RKO (cell line): ENCODE measurements at regions not wholly inside any gene's neighbourhood (a gene's known extent, or its start where the extent isn't known, plus 50 kb on each side); places are given as distances from the start of the nearest gene placed in this dataset.
"Not testable (repeated sequence)": the region's sequence is repeated elsewhere in the genome, so short reads cannot be mapped to it uniquely, and the experiment has no call there.

Experiments used
- DNase-seq: peaks from one replicate; pipeline ENCODE4 v3.0.0-alpha.2; 2016; ENCODE audit warnings: low spot score

DNA sequence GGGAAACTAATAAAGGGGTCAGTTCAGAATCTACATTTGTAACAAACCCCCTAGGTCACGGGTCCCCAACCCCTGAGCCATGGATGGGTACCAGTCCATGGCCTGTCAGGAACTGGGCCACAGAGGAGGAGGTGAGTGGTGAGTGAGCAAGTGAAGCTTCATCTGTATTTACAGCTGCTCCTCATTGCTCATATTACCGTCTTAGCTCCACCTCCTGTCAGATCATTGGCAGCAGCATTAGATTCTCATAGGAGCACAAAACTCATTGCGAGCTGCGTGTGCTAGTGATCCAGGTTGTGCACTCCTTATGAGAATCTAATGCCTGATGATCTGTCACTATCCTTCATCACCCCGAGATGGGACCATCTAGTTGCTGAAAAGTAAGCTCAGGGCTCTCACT, 88.4 kb upstream of the MPP7 start:
- DNase-seq = peak; percentile 43

DNA sequence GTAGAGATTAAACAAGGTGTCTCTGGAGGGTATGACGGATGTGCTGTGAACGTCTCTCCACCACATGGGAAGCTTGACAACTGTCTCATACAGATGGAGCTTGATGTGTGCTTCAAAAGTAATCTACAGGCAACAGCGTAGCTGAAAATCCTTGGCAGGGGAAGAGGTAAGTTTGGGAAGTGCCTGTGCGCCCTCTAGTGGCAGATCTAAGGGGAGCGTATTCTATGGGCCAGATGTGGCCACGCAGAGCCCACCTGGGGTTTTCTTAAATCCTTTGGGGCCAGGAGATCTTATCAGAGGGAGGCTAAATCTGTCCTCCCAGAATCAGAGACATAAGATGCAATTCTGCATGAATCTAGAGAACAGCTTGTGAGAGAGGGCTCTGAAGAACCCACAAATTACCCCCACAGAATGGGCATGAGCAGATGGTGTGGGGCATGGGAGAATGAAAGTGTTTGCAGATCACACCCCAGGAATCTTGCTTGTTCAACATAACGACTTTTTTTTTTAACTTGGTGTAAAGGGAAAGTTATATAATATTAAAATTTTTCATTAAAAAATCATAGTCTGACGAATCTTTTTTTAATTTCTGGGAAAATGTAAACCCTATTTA, 91.2 kb upstream of the MPP7 start:
- DNase-seq = peak; percentile 79

DNA sequence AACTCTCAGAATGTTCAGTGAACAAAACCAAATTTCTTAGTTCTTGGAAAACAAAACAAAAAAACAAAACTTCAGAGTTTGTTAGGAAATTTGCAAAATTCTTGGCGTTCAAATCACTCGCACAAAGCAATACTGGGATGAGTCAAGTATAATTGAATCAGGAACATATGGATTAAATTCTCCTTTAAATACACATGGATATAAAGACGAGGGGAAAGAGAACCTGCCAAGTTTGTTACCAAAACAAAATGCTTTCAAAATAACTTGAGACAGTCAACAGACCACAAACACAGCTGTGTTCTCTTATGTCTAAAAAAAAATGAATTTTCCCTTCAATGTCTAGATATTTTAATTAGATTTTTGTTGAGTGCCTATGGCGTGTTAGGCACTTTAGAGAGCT, 93.5 kb upstream of the MPP7 start:
- no peak for DNase-seq

DNA sequence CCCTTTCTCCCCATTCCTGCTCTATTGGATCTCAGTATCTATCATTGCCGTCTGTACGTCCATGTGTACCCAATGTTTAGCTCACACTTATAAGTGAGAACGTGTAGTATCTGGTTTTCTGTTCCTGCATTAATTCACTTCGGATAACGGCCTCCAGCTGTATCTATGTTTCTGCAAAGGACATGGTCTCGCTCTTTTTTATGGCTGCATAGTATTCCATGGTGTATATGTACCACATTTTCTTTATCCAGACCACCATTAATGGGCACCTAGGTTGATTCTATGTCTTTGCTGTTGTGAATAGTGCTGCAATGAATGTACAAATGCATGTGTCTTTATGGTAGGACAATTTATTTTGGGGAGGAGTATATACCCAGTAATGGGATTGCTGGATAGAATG, 94.4 kb upstream of the MPP7 start:
- DNase-seq = no peak

DNA sequence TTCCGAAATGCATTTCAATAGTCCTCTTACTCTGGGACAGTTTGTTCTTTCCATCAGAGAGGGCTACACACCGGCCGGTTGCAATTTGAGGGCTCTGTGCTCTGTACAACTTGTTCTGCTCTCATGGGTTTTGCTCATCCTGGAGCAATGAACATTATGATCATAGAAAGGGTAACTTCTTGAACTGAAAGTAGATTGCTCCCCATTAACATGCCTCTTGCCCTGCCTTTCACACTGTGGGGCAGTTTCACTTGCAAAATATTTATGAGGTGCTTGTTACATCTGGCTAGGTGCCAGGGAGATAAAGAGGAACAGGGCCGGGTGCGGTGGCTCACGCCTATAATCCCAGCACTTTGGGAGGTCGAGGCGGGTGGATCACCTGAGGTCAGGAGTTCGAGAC, 97.3 kb upstream of the MPP7 start:
- no peak for DNase-seq

DNA sequence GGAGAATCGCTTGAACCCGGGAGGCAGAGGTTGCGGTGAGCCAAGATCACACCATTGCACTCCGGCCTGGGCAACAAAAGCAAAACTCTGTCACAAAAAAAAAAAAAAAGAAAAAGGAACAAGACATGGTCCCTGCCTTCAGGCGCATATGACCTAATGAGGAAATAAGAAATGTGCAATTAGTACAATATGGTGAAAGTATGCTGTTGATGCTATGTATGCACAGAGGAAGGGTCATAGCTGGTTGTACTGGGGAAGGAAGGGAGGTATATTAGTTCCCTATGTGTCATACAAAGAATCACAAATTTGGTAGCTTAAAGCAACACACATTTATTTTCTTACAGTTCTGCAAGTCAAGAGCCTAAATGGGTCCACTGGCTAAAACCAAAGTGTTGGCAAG, 97.8 kb upstream of the MPP7 start:
- no peak for DNase-seq

DNA sequence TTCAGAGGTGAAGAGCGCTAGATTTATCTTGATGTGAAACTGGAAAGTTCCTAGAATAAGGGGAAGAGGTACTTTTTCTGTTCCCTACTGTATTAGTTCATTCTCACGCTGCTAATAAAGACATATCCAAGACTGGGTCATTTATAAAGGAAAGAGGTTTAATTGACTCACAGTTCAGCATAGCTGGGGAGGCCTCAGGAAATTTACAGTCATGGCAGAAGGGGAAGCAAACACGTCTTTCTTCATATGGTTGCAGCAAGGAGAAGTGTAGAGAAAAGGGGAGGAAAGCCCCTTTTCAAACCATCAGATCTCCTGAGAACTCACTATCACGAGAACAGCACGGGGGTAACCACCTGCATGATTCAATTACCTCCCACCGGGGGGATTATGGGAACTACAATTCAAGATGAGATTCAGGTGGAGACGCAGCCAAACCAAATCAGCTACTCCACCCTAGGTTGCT, 99.8 kb upstream of the MPP7 start:
- not testable (repeated sequence) for DNase-seq

DNA sequence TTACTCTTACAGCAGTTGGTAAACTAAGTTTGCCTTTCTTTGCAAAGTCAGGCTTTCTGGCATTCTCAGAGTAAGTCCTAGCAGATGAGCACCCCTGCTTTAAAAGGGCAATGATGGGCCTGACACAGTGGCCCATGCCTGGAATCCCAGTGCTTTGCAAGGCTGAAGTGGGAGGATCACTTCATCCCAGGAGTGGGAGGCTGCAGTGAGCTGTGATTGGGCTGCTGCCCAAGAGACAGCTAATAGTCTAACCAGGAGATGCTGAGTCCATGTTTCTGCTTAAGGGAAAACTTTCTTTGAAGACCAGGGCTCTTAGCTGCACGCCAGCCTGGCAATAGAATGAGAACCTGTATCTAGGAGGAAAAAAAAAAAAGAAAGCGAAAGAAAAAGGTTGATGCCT, 100.2 kb upstream of the MPP7 start:
- DNase-seq = no peak

DNA sequence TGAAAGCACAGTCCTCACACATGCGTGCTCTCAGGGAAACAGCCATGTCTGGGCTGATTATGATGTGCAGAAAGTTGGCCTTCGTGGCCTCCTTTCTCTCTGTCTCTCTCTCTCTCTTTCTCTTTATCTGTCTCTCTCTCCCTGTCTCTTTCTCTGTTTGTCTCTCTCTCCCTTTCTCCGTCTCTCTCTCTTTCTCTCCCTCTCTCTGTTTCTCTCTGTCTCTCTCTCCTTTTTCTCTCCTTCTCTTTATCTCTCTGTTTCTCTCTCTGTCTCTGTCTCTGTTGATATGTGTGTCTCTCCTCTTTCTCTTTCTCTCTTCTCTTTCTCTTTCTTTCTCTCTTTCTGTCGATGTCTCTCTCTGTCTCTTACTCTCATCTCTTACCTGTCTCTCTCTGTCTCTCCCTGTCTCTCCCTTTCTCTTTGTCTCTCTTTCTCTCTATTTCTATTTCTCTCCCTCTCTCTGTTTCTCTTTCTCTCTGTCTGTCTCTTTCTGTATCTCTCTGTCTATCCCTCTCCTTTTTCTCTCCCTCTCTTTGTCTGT, 105.4 kb upstream of the MPP7 start:
- DNase-seq = no peak

DNA sequence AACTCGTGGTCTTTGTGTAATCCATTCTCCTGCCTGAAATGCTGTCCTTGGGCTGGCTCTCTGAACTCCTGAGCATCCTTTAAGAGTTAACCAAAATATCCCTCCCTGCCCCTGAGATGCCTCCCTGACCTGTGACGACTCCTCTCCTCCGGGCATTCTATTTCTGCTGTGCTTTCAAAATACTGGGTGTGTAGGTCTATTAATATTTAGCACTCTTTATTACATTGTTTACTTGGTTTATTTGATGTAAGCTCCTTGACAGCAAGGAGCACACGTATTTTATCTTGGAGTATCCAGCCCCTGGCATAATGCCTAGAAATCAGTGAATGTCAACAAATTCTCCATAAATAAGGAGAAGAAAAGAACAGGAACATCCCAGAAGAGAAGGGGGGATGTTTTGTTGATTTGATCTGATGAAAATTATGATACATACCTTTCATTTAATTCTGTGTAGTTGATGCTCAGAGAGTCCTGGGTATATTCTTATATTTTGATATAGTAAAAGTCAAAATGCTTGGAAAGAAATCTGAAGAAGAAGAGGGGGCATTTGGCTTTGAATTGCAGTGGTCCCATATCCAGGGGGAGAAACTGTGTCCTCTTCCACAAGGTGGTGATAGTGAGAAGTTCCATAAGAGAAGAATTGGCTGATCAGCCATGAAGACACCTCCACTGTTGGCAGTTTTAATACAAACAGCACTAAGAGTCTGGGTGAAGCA, 107.7 kb upstream of the MPP7 start:
- no peak for DNase-seq

DNA sequence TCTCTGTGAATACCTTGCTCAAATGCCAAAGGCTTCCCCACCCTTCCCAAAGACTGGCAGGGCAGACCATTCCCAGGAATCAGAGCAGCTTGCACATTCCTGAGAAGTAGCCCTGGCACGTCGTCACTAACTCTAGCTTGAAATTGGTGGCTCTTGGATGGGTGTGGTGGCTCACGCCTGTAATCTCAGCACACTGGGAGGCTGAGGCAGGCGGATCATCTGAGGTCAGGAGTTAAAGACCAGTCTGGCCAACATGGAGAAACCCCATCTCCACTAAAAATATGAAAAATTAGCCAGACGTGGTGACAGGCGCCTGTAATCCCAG, 108.2 kb upstream of the MPP7 start:
- no peak for DNase-seq

DNA sequence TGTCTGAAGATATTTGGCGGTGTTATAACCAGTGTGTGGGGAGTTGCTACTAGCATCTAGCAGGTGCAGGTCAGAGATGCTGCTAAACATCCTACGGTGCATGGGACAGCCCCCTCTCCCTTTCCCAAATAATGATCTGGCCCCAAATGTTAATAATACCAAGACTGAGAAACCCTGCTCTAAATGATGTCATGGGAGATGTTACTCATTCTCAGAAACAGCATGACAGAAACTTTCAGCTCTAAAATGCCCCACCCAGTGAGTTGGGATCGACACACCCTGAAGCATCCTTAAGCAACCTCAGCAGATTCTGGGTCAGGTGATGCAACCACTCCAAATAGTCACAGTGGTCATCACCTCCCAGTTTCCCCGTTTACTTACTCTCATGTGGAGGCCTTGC, 108.8 kb upstream of the MPP7 start:
- peak; percentile 46 for DNase-seq

DNA sequence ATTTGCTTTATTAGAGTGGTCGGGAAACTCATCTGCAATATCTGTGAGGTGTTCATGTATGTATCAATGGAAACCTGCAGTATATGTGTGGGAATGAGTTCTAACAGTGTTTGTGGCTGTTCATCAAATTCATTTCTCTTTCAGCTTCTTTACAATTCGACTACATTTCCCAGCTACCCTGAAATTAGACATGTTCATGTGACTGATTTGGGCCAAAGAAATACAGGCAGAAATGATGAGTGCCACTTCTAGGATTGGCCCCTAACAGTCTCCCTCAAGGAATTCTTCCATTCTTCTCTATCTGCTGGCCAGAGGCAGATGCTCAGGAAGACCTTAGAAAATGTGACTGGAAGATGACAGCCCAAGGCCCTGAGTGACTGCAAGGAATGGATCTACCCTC, 114.8 kb upstream of the WAC start:
- DNase-seq = no peak

DNA sequence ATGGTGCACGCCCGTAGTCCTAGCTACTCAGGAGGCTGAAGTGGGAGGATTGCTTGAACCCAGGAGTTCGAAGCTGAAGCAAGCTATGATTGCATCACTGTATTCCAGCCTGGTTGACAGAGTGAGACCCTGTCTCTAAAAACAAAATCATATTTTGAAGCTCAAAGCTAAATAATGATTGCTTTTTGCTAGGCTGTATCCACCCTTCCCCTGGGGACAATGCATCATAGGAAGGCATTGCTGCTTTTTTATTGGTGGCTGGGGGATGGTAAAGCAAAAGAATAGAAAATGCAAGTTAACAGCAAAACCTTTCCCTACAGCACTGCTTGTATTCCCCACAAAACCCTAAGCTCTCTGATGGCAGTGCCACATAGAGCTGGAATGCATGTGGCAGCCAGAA, 107.5 kb upstream of the WAC start:
- no peak for DNase-seq

DNA sequence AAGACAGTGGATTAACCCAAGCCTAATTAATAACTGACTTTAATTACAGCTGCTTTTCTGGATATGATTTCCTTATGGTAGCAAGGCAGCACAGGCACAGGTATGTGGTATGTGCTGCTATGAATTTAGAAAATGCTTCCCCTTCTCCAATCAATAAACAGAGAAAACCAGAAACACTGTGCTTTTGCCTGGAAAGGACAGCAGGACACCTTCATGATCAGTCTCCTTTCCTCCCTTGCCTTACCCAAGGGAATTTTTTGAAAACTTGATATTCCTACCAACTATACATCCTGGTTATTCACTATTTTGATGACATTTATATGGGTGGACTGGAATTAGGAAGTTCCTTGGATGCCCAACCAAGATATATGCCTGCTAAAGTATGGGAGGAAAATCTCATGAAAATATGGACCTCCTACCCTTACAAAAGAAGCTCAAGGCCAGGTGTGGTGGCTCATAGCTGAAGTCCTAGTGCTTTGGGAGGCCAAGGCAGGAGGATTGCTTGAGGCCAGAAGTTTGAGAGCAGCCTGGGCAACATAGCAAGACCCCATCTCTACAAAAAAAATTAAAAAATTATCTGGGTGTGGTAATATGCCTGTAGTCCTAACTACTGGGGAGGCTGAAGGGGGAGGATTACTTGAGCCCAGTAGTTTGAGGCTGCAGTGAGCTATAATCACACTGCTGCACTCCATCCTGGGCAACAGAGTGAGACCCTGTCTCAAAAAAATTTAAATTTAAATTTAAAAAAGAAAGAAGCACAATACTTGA, 106.3 kb upstream of the WAC start:
- DNase-seq = no peak

DNA sequence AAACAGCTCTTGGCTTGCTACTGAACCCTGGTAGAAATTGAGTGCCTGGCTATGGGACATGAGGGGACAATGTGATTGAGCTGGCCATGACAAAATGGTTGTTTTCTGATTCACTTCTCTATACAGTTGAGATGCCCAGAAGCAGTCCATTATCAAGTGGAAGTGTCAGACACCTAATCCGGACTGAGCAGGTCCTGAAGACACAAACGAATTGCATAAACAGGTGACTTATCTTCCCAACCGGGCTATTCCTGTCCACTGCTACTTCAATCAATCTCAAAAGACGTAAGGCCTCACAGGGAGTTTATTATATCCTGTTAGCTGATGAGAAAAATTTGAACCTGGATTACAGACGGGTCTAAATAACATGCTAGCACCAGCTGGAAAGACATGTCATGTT, 105.5 kb upstream of the WAC start:
- DNase-seq = no peak

DNA sequence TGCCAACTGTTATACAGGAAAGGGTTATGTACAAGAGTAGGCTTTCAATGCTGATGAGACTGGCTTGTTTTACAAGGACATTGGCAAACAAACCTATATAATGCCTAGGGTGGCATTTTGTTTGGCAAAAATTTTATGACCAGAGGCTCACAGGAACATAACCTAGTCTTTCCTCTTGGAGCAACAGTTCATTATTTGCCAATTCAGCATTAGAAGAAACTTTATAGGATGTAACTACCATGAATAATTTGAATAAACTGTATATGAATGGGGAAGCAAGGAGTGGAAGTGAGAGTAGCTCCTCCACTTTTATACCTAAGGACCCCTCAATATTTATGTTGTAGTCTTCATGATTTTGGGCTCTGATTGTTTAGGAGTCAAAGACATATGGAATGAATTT, 103.9 kb upstream of the WAC start:
- no peak for DNase-seq

DNA sequence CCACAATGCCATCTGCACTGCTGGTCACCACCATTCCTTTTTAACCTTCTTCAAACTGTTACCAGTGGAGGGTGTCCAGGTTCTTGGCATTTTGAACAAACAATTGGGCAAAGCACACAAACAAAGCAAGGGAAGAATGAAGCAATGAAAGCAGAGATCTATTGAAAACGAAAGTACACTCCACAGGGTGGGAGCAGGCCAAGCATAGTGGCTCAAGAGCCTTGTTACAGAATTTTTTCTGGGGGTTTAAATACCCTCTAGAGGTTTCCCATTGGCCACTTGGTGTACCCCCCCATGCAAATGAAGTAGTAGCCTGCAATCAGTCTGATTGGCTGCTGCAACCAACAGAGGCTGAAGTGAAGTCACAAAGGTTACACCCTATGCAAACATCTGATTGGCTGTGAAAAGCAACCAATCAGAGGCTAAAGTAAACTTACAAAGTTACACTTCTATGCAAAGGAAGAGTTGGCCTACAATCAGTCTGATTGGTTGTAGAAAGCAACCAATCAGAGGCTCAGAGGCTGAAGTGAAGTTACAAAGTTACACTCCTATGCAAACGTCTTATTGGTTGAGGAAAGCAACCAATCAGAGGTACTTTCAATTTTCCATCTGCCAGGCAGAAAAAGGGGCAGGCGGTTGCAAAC, 103.2 kb upstream of the WAC start:
- DNase-seq = peak; percentile 38

DNA sequence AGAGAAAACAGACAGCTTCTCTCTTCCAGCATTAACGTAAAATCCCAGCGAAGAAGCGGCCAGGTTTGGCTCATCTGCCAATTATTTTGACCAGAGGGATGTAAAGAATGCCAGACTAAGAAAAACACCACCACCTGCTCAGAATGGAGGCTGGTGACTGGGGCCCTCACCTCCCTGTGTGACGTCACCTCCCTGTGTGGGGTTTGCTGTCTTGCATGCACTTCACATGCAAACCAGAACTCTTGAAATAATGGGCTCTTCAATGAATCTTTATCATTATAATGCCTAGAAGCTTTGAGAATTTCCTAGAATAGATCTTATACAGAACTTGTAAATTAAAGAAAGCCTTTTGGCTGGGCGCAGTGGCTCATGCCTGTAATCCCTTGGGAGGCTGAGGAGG, 101.8 kb upstream of the WAC start:
- no peak for DNase-seq

DNA sequence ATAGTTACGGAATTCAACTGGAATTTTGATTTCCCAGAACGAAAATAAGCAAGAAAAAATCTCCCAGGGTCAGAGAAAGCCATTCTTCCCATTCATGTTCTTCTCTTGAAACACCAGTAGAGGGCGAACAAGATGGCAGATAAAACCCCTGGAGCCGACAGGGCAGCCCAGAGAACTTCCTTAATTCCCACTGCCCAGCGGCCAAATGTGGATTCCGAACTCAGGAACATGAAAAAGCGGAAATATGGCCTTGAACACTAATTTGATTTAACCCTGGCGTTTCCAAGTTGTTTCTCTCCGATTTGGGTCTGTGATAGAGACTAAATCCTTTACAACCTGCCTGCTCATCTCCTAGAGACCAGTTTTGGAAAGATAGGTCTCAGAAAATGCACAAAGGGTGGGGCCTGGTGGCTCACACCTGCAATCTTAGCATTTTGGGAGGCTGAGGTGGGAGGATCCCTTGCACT, 100.7 kb upstream of the WAC start:
- DNase-seq = peak; percentile 90

DNA sequence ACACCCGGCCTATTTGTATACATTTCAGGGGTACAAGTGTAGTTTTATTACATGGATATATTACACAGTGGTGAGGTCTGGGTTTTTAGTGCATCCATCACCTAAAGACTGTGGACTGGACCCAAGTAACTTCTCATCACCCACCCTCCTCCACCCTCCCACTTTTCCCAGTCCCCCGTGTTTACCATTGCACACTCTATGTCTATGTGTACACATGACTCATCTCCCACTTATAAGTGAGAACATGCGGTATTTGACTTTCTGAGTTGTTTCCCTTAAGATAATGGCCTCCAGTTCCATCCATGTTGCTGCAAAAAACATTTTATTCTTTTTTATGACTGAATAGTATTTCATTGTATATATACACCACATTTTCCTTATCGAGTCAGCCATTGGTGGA, 98.9 kb upstream of the WAC start:
- no peak for DNase-seq

DNA sequence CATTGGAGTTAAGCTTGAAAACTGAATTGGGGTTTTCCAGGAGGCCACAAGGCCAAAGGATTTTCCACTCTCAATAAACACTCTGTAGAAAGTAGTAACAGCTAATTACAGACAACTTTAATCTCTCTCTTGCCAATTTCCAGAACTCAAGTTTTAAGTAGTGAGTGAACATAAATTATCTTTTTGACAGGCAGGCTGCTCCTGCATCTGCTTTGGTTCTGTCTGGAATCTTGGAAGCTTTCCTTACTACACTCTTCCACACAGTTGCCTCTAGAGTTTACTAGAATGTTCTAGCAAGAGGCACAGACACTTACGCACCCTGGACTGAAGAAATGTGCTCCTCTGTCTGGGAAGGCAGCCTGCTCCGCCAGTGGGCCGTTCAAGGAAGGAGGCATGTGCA, 90.5 kb upstream of the WAC start:
- DNase-seq = no peak

DNA sequence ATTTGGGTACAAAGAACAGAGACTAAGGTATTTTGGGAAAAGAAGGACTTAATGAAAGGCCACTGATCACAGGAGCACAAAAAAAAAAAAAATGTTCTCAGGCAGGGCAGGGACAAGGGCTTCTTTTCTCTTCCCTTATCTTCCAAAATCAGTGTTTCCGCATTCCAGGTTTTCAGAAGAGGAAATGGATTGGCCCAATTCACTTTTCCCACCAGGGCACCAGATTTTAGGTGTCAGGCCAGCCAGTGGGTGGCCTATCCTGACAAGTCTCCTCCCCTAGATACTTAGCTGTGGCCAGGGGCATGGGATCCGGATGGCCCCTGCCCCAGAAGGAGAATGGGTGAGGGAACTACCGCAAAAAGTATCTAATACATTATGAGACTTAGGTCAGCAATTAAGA, 88.9 kb upstream of the WAC start:
- no peak for DNase-seq
